GM12878 (cell line): ENCODE measurements at regions not wholly inside any gene's neighbourhood (a gene's known extent, or its start where the extent isn't known, plus 50 kb on each side); places are given as distances from the start of the nearest gene placed in this dataset.

Experiments
- ATAC-seq: fragments of 200-7000 bp; cut with Tn5 transposase; 3 replicates; pipeline ENCODE4 v1.9.1; 2020; ENCODE audit warnings: mild to moderate bottlenecking, moderate library complexity
- BruUV-seq: library from RNA; stranded (reverse); fragments of 400-500 nt; replicated peaks from 2 replicates; lab custom pipeline; 2021; lab: Mats Ljungman, UMichigan
- CTCF ChIA-PET: fragments of 300-600 bp; sonication (Branson Sonifier 250); formaldehyde crosslinking; extraction: SDS; loops from one replicate; lab custom pipeline; 2021; ENCODE audit warnings: inconsistent platforms; lab: Yijun Ruan, JAX
- POLR2A ChIA-PET: fragments of 350-600 bp; formaldehyde crosslinking; extraction: SDS; loops from one replicate; lab custom pipeline; 2021; ENCODE audit warnings: inconsistent platforms; lab: Charles Lee
- RAD21 ChIA-PET: fragments of 300-600 bp; sonication (Branson Sonifier 250); formaldehyde crosslinking; loops from one replicate; lab custom pipeline; 2023; ENCODE audit warnings: antibody characterized with exemption; ENCODE audit not compliant: unreplicated experiment; lab: Charles Lee
- SMC1A ChIA-PET: fragments of 300-600 bp; sonication (Branson Sonifier 250); formaldehyde crosslinking; loops from one replicate; lab custom pipeline; 2023; ENCODE audit not compliant: unreplicated experiment, uncharacterized antibody; lab: Charles Lee
- DNase-seq: peaks from one replicate; pipeline ENCODE4 v3.0.0-alpha.2; 2011; ENCODE audit warnings: low read depth, low spot score
- FAIRE-seq: peaks from 3 replicates; lab custom pipeline; 2011; peaks lifted over from hg19 to GRCh38; lab: Jason Lieb, UNC
- H2AFZ ChIP-seq: 2 replicates; pipeline ENCODE4 v1.6.0; 2011; ENCODE audit warnings: low read depth, low read length, control low read depth; ENCODE audit not compliant: control insufficient read depth
- H3K27ac ChIP-seq: 2 replicates; pipeline ENCODE4 v1.5.1; 2011; ENCODE audit warnings: control low read depth; ENCODE audit not compliant: control insufficient read depth, insufficient read depth
- H3K27me3 ChIP-seq, 2 experiments: replicated peaks in 1 of 2; 2 replicates each; pipeline versions ENCODE4 v1.6.0 to v1.6.1; 2011; ENCODE audit warnings: low read length in 1 of 2; ENCODE audit not compliant: control insufficient read depth in 2 of 2, insufficient read depth in 2 of 2
- H3K36me3 ChIP-seq, 2 experiments: 2 replicates each; pipeline ENCODE4 v1.5.1; 2011; ENCODE audit warnings: low read length in 1 of 2; ENCODE audit not compliant: control insufficient read depth in 2 of 2, insufficient read depth in 2 of 2
- H3K4me1 ChIP-seq: 2 replicates; pipeline ENCODE4 v1.6.1; 2011; ENCODE audit warnings: mild to moderate bottlenecking, low read length, moderate library complexity, mixed read lengths; ENCODE audit not compliant: control insufficient read depth, insufficient read depth
- H3K4me2 ChIP-seq: 2 replicates; pipeline ENCODE4 v1.6.0; 2011; ENCODE audit warnings: control low read depth; ENCODE audit not compliant: control insufficient read depth, insufficient read depth
- H3K4me3 ChIP-seq: fragments of 200-600 bp; sonication (generic); 2 replicates; pipeline ENCODE4 v1.5.1; 2016
- H3K79me2 ChIP-seq: 2 replicates; pipeline ENCODE4 v1.6.0; 2011; ENCODE audit warnings: low read length; ENCODE audit not compliant: control insufficient read depth, insufficient read depth
- H3K9ac ChIP-seq: 2 replicates; pipeline ENCODE4 v1.8.0; 2011; ENCODE audit warnings: low read length, control low read depth, mixed read lengths; ENCODE audit not compliant: control insufficient read depth, insufficient read depth
- H3K9me3 ChIP-seq: replicated peaks from 3 replicates; pipeline ENCODE4 v1.5.1; 2011; ENCODE audit warnings: mild to moderate bottlenecking, low read length; ENCODE audit not compliant: control insufficient read depth, insufficient read depth
- H4K20me1 ChIP-seq: 2 replicates; pipeline ENCODE4 v1.6.0; 2011; ENCODE audit not compliant: control insufficient read depth, insufficient read depth
- ETV6 ChIP-seq, 2 experiments: fragments of 450-650 bp in 1 of 2; IDR thresholded peaks in 1 of 2; conservative IDR thresholded peaks in 1 of 2; 2 replicates each; pipeline ENCODE4 v1.6.1; 2014; ENCODE audit warnings: antibody characterized with exemption in 1 of 2, borderline replicate concordance in 1 of 2, low read depth in 1 of 2, mild to moderate bottlenecking in 1 of 2, moderate library complexity in 1 of 2
- FOS ChIP-seq: IDR thresholded peaks from 3 replicates; pipeline ENCODE4 v1.6.1; 2011; ENCODE audit warnings: borderline replicate concordance; ENCODE audit not compliant: insufficient read length; ENCODE audit errors: extremely low read depth
- GABPA ChIP-seq: IDR thresholded peaks from 2 replicates; pipeline ENCODE4 v1.6.1; 2014; ENCODE audit warnings: antibody characterized with exemption, low read depth, mild to moderate bottlenecking, inconsistent platforms
- IKZF1 ChIP-seq: fragments of 450-650 bp; conservative IDR thresholded peaks from 2 replicates; pipeline ENCODE4 v1.6.1; 2017; ENCODE audit warnings: antibody characterized with exemption, mild to moderate bottlenecking
- IRF4 ChIP-seq: IDR thresholded peaks from 2 replicates; pipeline ENCODE4 v1.6.1; 2011; ENCODE audit warnings: low read depth, low read length
- NFIC ChIP-seq: IDR thresholded peaks from 2 replicates; pipeline ENCODE4 v1.6.1; 2012; ENCODE audit warnings: low read depth, mild to moderate bottlenecking, inconsistent platforms, low read length, moderate library complexity
- NR2F1 ChIP-seq: fragments of 450-650 bp; conservative IDR thresholded peaks from 2 replicates; pipeline ENCODE4 v1.6.1; 2017; ENCODE audit warnings: mild to moderate bottlenecking
- SMAD1 ChIP-seq: fragments of 450-650 bp; IDR thresholded peaks from 2 replicates; pipeline ENCODE4 v1.6.1; 2018; ENCODE audit warnings: mild to moderate bottlenecking, low read depth; ENCODE audit not compliant: partially characterized antibody
- SREBF1 ChIP-seq: IDR thresholded peaks from 2 replicates; pipeline ENCODE4 v1.6.1; 2012; ENCODE audit warnings: mild to moderate bottlenecking, low read length
- in situ Hi-C: fragments of 300-500 bp; cut with MboI; formaldehyde crosslinking; loops from 9 replicates; pipeline ENCODE4 v1.14.3; 2018; ENCODE audit warnings: mixed read lengths
- intact Hi-C: fragments of 100-400 bp; cut with micrococcal nuclease; formaldehyde crosslinking; loops from one replicate; pipeline ENCODE4 v1.14.2; 2022; ENCODE audit not compliant: unreplicated experiment
- TF ChIP-seq, protein P1 (sequence below): fragments of 450-650 bp; IDR thresholded peaks from 2 replicates; pipeline ENCODE4 v1.6.1; 2016; ENCODE audit warnings: mild to moderate bottlenecking, moderate library complexity, borderline replicate concordance
- TF ChIP-seq, protein P2 (sequence below): IDR thresholded peaks from 2 replicates; pipeline ENCODE4 v1.6.1; 2011; ENCODE audit warnings: mild to moderate bottlenecking, low read depth, low read length, moderate library complexity; ENCODE audit not compliant: insufficient replicate concordance
- TF ChIP-seq, protein P3 (sequence below): fragments of 150-350 bp; IDR thresholded peaks from 2 replicates; pipeline ENCODE4 v1.6.1; 2016; ENCODE audit warnings: low read depth, low read length

DNA sequence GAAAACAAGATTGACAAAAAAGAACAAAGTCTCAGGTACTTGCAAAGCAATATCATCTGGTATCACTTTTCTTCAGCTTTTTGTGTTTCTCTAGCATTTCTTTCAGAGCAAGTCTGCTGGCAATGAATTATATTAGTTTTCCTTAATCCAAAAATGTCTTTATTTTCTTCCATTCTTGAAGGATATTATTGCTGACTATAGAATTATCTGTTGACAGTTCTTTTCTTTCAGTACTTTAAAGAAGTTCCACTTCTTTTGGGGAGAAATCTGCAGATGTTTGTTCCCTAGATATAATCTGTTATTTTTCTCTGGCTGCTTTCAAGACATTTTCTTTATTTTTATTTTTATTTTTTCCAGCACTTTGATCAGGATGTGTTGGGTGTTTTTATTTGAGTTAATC lies 161.8 kb upstream of the SPRED2 start:
- ATAC-seq: no peak
- intact Hi-C loops (no loop called here), in situ Hi-C loops (no loop called here)
- H2AFZ ChIP-seq: no peak overlapping the region
- H3K4me1 ChIP-seq: no peaks in the 10 kb centered on the region
- ChIA-PET RAD21 (no interaction called here), POLR2A (no interaction called here), SMC1A (no interaction called here), CTCF (interaction anchor here (0.6 kb wide), 1 partner anchor 24 kb away, joined by 3 read pairs; no protein-coding TSS in a partner anchor)
- H3K27ac ChIP-seq: no peak overlapping the region
- no peak overlapping the region for H3K4me3 ChIP-seq
- no peaks in the 10 kb centered on the region for H4K20me1 ChIP-seq
- no TSS peak for BruUV-seq
- no peaks in the 10 kb centered on the region for H3K9me3 ChIP-seq
- TF ChIP-seq SMAD1: no peak
- no peak for TF ChIP-seq IKZF1
- no peak for TF ChIP-seq ETV6 (conservative IDR thresholded peaks at IDR 0.05 in 1 of 2, IDR thresholded peaks at IDR 0.05 in 1 of 2; ENCODE audit: borderline replicate concordance in 1 of 2, low read depth in 1 of 2)
- TF ChIP-seq GABPA: no peak
- TF ChIP-seq, protein P1, sequence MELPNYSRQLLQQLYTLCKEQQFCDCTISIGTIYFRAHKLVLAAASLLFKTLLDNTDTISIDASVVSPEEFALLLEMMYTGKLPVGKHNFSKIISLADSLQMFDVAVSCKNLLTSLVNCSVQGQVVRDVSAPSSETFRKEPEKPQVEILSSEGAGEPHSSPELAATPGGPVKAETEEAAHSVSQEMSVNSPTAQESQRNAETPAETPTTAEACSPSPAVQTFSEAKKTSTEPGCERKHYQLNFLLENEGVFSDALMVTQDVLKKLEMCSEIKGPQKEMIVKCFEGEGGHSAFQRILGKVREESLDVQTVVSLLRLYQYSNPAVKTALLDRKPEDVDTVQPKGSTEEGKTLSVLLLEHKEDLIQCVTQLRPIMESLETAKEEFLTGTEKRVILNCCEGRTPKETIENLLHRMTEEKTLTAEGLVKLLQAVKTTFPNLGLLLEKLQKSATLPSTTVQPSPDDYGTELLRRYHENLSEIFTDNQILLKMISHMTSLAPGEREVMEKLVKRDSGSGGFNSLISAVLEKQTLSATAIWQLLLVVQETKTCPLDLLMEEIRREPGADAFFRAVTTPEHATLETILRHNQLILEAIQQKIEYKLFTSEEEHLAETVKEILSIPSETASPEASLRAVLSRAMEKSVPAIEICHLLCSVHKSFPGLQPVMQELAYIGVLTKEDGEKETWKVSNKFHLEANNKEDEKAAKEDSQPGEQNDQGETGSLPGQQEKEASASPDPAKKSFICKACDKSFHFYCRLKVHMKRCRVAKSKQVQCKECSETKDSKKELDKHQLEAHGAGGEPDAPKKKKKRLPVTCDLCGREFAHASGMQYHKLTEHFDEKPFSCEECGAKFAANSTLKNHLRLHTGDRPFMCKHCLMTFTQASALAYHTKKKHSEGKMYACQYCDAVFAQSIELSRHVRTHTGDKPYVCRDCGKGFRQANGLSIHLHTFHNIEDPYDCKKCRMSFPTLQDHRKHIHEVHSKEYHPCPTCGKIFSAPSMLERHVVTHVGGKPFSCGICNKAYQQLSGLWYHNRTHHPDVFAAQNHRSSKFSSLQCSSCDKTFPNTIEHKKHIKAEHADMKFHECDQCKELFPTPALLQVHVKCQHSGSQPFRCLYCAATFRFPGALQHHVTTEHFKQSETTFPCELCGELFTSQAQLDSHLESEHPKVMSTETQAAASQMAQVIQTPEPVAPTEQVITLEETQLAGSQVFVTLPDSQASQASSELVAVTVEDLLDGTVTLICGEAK: no peak
- no peak for TF ChIP-seq SREBF1
- TF ChIP-seq NR2F1: no peak
- TF ChIP-seq, protein P2, sequence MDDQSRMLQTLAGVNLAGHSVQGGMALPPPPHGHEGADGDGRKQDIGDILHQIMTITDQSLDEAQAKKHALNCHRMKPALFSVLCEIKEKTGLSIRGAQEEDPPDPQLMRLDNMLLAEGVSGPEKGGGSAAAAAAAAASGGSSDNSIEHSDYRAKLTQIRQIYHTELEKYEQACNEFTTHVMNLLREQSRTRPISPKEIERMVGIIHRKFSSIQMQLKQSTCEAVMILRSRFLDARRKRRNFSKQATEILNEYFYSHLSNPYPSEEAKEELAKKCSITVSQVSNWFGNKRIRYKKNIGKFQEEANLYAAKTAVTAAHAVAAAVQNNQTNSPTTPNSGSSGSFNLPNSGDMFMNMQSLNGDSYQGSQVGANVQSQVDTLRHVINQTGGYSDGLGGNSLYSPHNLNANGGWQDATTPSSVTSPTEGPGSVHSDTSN: no peak
- TF ChIP-seq FOS: no peak
- no peak for TF ChIP-seq IRF4
- TF ChIP-seq, protein P3, sequence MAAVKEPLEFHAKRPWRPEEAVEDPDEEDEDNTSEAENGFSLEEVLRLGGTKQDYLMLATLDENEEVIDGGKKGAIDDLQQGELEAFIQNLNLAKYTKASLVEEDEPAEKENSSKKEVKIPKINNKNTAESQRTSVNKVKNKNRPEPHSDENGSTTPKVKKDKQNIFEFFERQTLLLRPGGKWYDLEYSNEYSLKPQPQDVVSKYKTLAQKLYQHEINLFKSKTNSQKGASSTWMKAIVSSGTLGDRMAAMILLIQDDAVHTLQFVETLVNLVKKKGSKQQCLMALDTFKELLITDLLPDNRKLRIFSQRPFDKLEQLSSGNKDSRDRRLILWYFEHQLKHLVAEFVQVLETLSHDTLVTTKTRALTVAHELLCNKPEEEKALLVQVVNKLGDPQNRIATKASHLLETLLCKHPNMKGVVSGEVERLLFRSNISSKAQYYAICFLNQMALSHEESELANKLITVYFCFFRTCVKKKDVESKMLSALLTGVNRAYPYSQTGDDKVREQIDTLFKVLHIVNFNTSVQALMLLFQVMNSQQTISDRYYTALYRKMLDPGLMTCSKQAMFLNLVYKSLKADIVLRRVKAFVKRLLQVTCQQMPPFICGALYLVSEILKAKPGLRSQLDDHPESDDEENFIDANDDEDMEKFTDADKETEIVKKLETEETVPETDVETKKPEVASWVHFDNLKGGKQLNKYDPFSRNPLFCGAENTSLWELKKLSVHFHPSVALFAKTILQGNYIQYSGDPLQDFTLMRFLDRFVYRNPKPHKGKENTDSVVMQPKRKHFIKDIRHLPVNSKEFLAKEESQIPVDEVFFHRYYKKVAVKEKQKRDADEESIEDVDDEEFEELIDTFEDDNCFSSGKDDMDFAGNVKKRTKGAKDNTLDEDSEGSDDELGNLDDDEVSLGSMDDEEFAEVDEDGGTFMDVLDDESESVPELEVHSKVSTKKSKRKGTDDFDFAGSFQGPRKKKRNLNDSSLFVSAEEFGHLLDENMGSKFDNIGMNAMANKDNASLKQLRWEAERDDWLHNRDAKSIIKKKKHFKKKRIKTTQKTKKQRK: no peak
- no peak for TF ChIP-seq NFIC
- no peaks in the 10 kb centered on the region for H3K79me2 ChIP-seq
- no peak for DNase-seq
- H3K27me3 ChIP-seq: no peaks in the 10 kb centered on the region
- no peak overlapping the region for H3K4me2 ChIP-seq
- H3K36me3 ChIP-seq: no peaks in the 10 kb centered on the region
- FAIRE-seq: no peak
- no peak overlapping the region for H3K9ac ChIP-seq
